ENCODE measurements at regions not wholly inside any gene's neighbourhood (a gene's known extent, or its start where the extent isn't known, plus 50 kb on each side); places are given as distances from the start of the nearest gene placed in this dataset.

- in situ Hi-C loops (cut with MboI) = no loop called here
- Histone ChIP-seq H3K9ac (ENCODE audit: insufficient read depth in 1 of 2, low read depth in 2 of 2, low read length in 2 of 2) (no peak overlapping the region), H3K27me3 (ENCODE audit: control insufficient read depth in 2 of 2, insufficient read depth in 2 of 2, low read length in 2 of 2) (no peaks in the 10 kb centered on the region), H2AFZ (ENCODE audit: low read depth, low read length) (no peak overlapping the region), H4K20me1 (replicated peaks; ENCODE audit: control insufficient read depth, insufficient read depth, low read length) (no peaks in the 10 kb centered on the region), H3K27ac (ENCODE audit: extremely low read depth, low read depth, low read length) (no peak overlapping the region), H3K9me3 (replicated peaks; ENCODE audit: control insufficient read depth, insufficient read depth, low read depth, low read length) (no peaks in the 10 kb centered on the region), H3K4me2 (ENCODE audit: insufficient read depth, low read length) (no peak overlapping the region), H3K4me3 (no peak overlapping the region), H3K4me1 (replicated peaks in 1 of 2; ENCODE audit: control insufficient read depth in 2 of 2, insufficient read depth in 2 of 2, low read length in 2 of 2) (no peaks in the 10 kb centered on the region), H3K36me3 (ENCODE audit: control insufficient read depth, insufficient read depth, low read length) (no peaks in the 10 kb centered on the region), H3K9me1 (ENCODE audit: control insufficient read depth, insufficient read depth, low read length) (no peaks in the 10 kb centered on the region), H3K79me2 (ENCODE audit: control insufficient read depth, insufficient read depth, low read length) (no peaks in the 10 kb centered on the region)
- WGBS (ENCODE audit: insufficient coverage, low coverage, missing lambda C conversion rate) = 0% methylated on average over 3 of the region's 3 CpGs
- BruUV-seq (replicated peaks) = no TSS peak
- CTCF ChIA-PET (ENCODE audit: low intra/inter-chr PET ratio) = no interaction called here
- POLR2A ChIA-PET = no interaction called here
- DNase-seq (ENCODE audit: extremely low read depth in 1 of 4, low spot score in 3 of 4) = no peak
- ATAC-seq = no peak
- intact Hi-C loops (cut with micrococcal nuclease) = no loop called here
- FAIRE-seq = no peak
- TF ChIP-seq GTF2E2 (tag; IDR thresholded peaks at IDR 0.05) (no peak), MEF2A (IDR thresholded peaks at IDR 0.05; ENCODE audit: control insufficient read depth, low read depth, low read length) (no peak), TAL1 (IDR thresholded peaks at IDR 0.05) (no peak), HEY1 (CRISPR knock-in tag; IDR thresholded peaks at IDR 0.05; ENCODE audit: borderline replicate concordance) (no peak), KLF16 (IDR thresholded peaks at IDR 0.05) (no peak), PHF8 (IDR thresholded peaks at IDR 0.05; ENCODE audit: borderline replicate concordance, low read length) (no peak), DPF2 (IDR thresholded peaks at IDR 0.05) (no peak), SNRNP70 (optimal IDR thresholded peaks at IDR 0.05; ENCODE audit: low read depth, low read length) (no peak), RBM34 (IDR thresholded peaks at IDR 0.05; ENCODE audit: borderline replicate concordance, insufficient read depth, low read length) (no peak), HDGF (IDR thresholded peaks at IDR 0.05) (no peak), REST (IDR thresholded peaks at IDR 0.05; ENCODE audit: borderline replicate concordance) (no peak), REST (CRISPR knock-in tag; IDR thresholded peaks at IDR 0.05; ENCODE audit: low read depth) (no peak)
- TF ChIP-seq, protein P1, sequence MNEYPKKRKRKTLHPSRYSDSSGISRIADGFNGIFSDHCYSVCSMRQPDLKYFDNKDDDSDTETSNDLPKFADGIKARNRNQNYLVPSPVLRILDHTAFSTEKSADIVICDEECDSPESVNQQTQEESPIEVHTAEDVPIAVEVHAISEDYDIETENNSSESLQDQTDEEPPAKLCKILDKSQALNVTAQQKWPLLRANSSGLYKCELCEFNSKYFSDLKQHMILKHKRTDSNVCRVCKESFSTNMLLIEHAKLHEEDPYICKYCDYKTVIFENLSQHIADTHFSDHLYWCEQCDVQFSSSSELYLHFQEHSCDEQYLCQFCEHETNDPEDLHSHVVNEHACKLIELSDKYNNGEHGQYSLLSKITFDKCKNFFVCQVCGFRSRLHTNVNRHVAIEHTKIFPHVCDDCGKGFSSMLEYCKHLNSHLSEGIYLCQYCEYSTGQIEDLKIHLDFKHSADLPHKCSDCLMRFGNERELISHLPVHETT (CRISPR knock-in tag; conservative IDR thresholded peaks at IDR 0.05 in 1 of 2, IDR thresholded peaks at IDR 0.05 in 1 of 2) = no peak
- TF ChIP-seq, protein P2, sequence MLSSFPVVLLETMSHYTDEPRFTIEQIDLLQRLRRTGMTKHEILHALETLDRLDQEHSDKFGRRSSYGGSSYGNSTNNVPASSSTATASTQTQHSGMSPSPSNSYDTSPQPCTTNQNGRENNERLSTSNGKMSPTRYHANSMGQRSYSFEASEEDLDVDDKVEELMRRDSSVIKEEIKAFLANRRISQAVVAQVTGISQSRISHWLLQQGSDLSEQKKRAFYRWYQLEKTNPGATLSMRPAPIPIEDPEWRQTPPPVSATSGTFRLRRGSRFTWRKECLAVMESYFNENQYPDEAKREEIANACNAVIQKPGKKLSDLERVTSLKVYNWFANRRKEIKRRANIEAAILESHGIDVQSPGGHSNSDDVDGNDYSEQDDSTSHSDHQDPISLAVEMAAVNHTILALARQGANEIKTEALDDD (IDR thresholded peaks at IDR 0.05) = no peak
Observed at GRCh38 chr6:74510878-74511277, 695.0 kb downstream of the COL12A1 start.

Data from K562 (cell line).